ENCODE measurements at regions not wholly inside any gene's neighbourhood (a gene's known extent, or its start where the extent isn't known, plus 50 kb on each side); places are given as distances from the start of the nearest gene placed in this dataset.

GRCh38 chrX:109952050-109952449 is 50.9 kb upstream of the TMEM164 start:
- H3K4me1 Mint-ChIP-seq (ENCODE audit: low read depth, unreplicated experiment), result no peaks in the 10 kb centered on the region
- BruUV-seq (replicated peaks), result no TSS peak

GRCh38 chrX:109952985-109953905 is 49.7 kb upstream of the TMEM164 start:
- no peaks in the 10 kb centered on the region for H3K27me3 Mint-ChIP-seq (ENCODE audit: insufficient read depth, unreplicated experiment)
- DNase-seq, result no peak
- Histone ChIP-seq H3K27me3 (replicated peaks; ENCODE audit: control insufficient read depth, insufficient read depth, low read length) (no peaks in the 10 kb centered on the region), H3K4me3 (ENCODE audit: low read depth, low read length) (no peak overlapping the region), H3K9me3 (no peaks in the 10 kb centered on the region), H3K4me1 (no peaks in the 10 kb centered on the region), H3K36me3 (ENCODE audit: control insufficient read depth, insufficient read depth, low read length) (no peaks in the 10 kb centered on the region)
- H3K9me3 Mint-ChIP-seq (ENCODE audit: unreplicated experiment), result no peaks in the 10 kb centered on the region
- no peak overlapping the region for H3K4me3 Mint-ChIP-seq (ENCODE audit: unreplicated experiment)
- ChIA-PET CTCF (no interaction called here), POLR2A (no interaction called here)
- no peaks in the 10 kb centered on the region for H3K4me1 Mint-ChIP-seq (ENCODE audit: low read depth, unreplicated experiment)
- no peak for TF ChIP-seq CTCF (IDR thresholded peaks at IDR 0.05; ENCODE audit: insufficient read depth in 1 of 2, low read depth in 1 of 2, low read length in 1 of 2, severe bottlenecking in 1 of 2, unreplicated experiment in 1 of 2)
- H3K36me3 Mint-ChIP-seq (ENCODE audit: insufficient read depth, unreplicated experiment), result no peaks in the 10 kb centered on the region
- no TSS peak for BruUV-seq (replicated peaks)
- H3K27ac Mint-ChIP-seq (ENCODE audit: unreplicated experiment), result no peak overlapping the region
- intact Hi-C loops (cut with micrococcal nuclease; ENCODE audit: unreplicated experiment), result no loop called here

More at GRCh38 chrX:109952050-109952449, 50.9 kb upstream of the TMEM164 start:
- no peaks in the 10 kb centered on the region for H3K36me3 ChIP-seq (ENCODE audit: control insufficient read depth, insufficient read depth, low read length)
- H3K27me3 ChIP-seq (replicated peaks; ENCODE audit: control insufficient read depth, insufficient read depth, low read length), result no peaks in the 10 kb centered on the region
- intact Hi-C loops (cut with micrococcal nuclease; ENCODE audit: unreplicated experiment), result no loop called here
- Mint-ChIP-seq H3K9me3 (ENCODE audit: unreplicated experiment) (no peaks in the 10 kb centered on the region), H3K27ac (ENCODE audit: unreplicated experiment) (no peak overlapping the region), H3K4me3 (ENCODE audit: unreplicated experiment) (no peak overlapping the region), H3K27me3 (ENCODE audit: insufficient read depth, unreplicated experiment) (no peaks in the 10 kb centered on the region), H3K36me3 (ENCODE audit: insufficient read depth, unreplicated experiment) (no peaks in the 10 kb centered on the region)
- H3K4me3 ChIP-seq (ENCODE audit: low read depth, low read length), result no peak overlapping the region
- H3K9me3 ChIP-seq, result no peaks in the 10 kb centered on the region
- H3K4me1 ChIP-seq, result no peaks in the 10 kb centered on the region
- no peak for DNase-seq
- ChIA-PET CTCF (no interaction called here), POLR2A (no interaction called here)
- no peak for TF ChIP-seq CTCF (IDR thresholded peaks at IDR 0.05; ENCODE audit: insufficient read depth in 1 of 2, low read depth in 1 of 2, low read length in 1 of 2, severe bottlenecking in 1 of 2, unreplicated experiment in 1 of 2)
